ENCODE measurements at regions not wholly inside any gene's neighbourhood (a gene's known extent, or its start where the extent isn't known, plus 50 kb on each side); places are given as distances from the start of the nearest gene placed in this dataset.

GRCh38 chr1:213761845-213762407, 225.8 kb upstream of the PROX1 start:
- TF ChIP-seq POLR2A (IDR thresholded peaks at IDR 0.05) (no peak), CTCF (IDR thresholded peaks at IDR 0.05 in 4 of 5, conservative IDR thresholded peaks at IDR 0.05 in 1 of 5) (no peak)
